Smooth muscle cell (in vitro differentiated cells): ENCODE measurements at regions not wholly inside any gene's neighbourhood (a gene's known extent, or its start where the extent isn't known, plus 50 kb on each side); places are given as distances from the start of the nearest gene placed in this dataset.
"Not testable (repeated sequence)": the region's sequence is repeated elsewhere in the genome, so short reads cannot be mapped to it uniquely, and the experiment has no call there.

ENCODE experiments used
- DNase-seq: peaks from one replicate; lab custom pipeline; 2025; ENCODE audit not compliant: unreplicated experiment; lab: John Stamatoyannopoulos, UW
- H2AFZ ChIP-seq: fragments of 200-600 bp; sonication (generic); 2 replicates; pipeline ENCODE4 v1.6.0; 2016; ENCODE audit warnings: antibody characterized with exemption, low read depth, mild to moderate bottlenecking
- H3F3A ChIP-seq: fragments of 200-600 bp; sonication (generic); 2 replicates; pipeline ENCODE4 v1.6.0; 2017; ENCODE audit warnings: antibody characterized with exemption, low read depth
- H3K27ac ChIP-seq: fragments of 200-600 bp; sonication (generic); 2 replicates; pipeline ENCODE4 v1.5.1; 2016; ENCODE audit warnings: low read depth, mild to moderate bottlenecking
- H3K27me3 ChIP-seq: fragments of 200-600 bp; sonication (generic); 2 replicates; pipeline ENCODE4 v1.6.1; 2016; ENCODE audit warnings: low read depth, mild to moderate bottlenecking
- H3K36me3 ChIP-seq: fragments of 200-600 bp; sonication (generic); 2 replicates; pipeline ENCODE4 v1.5.1; 2016; ENCODE audit warnings: low read depth
- H3K4me1 ChIP-seq: fragments of 200-600 bp; sonication (generic); 2 replicates; pipeline ENCODE4 v1.5.1; 2016; ENCODE audit warnings: low read depth
- H3K4me2 ChIP-seq: fragments of 200-600 bp; sonication (generic); 2 replicates; pipeline ENCODE4 v1.6.0; 2016; ENCODE audit warnings: mild to moderate bottlenecking
- H3K4me3 ChIP-seq: fragments of 200-600 bp; sonication (generic); 2 replicates; pipeline ENCODE4 v1.5.1; 2016; ENCODE audit warnings: mild to moderate bottlenecking
- H3K79me2 ChIP-seq: fragments of 200-600 bp; sonication (generic); 2 replicates; pipeline ENCODE4 v1.6.0; 2016; ENCODE audit warnings: low read depth, mild to moderate bottlenecking
- H3K9ac ChIP-seq: fragments of 200-600 bp; sonication (generic); 2 replicates; pipeline ENCODE4 v1.6.0; 2016; ENCODE audit warnings: low read depth
- H3K9me3 ChIP-seq: fragments of 200-600 bp; sonication (generic); replicated peaks from 2 replicates; pipeline ENCODE4 v1.5.1; 2016; ENCODE audit warnings: low read depth
- H4K20me1 ChIP-seq: fragments of 200-600 bp; sonication (generic); 2 replicates; pipeline ENCODE4 v1.6.0; 2016; ENCODE audit warnings: low read depth
- CTCF ChIP-seq: fragments of 200-600 bp; sonication (generic); IDR thresholded peaks from 2 replicates; pipeline ENCODE4 v1.5.1; 2017; ENCODE audit warnings: borderline replicate concordance, mild to moderate bottlenecking, antibody characterized with exemption; ENCODE audit not compliant: insufficient read depth, poor library complexity, severe bottlenecking
- WGBS: methylation state at CpG from one replicate; pipeline ENCODE4 v1.1.7; 2016; ENCODE audit warnings: low lambda C conversion rate; 5-methylcytosine and 5-hydroxymethylcytosine counted together

- no peak overlapping the region for H3K27ac ChIP-seq
- no peak for DNase-seq
- TF ChIP-seq CTCF: no peak
Observed at GRCh38 chr12:4190366-4191063, 83.0 kb upstream of the CCND2 start.

GRCh38 chr12:4189721-4190120, 83.8 kb upstream of the CCND2 start:
- no peak overlapping the region for H3K9ac ChIP-seq
- peaks cover 11% of the 10 kb centered on the region for H3K27me3 ChIP-seq
- H3K27ac ChIP-seq: no peak overlapping the region
- no peak overlapping the region for H3K4me3 ChIP-seq
- H2AFZ ChIP-seq: peak overlapping the region; percentile 36
- DNase-seq: no peak
- no peak for TF ChIP-seq CTCF
- H3K4me1 ChIP-seq: no peaks in the 10 kb centered on the region
- H3K36me3 ChIP-seq: no peaks in the 10 kb centered on the region
- 96% methylated on average over 12 of the region's 12 CpGs for WGBS
- no peaks in the 10 kb centered on the region for H3K9me3 ChIP-seq
- H3F3A ChIP-seq: no peaks in the 10 kb centered on the region
- H3K79me2 ChIP-seq: no peaks in the 10 kb centered on the region
- H3K4me2 ChIP-seq: no peak overlapping the region
- no peaks in the 10 kb centered on the region for H4K20me1 ChIP-seq

More at GRCh38 chr12:4190366-4191063, 83.0 kb upstream of the CCND2 start:
- Histone ChIP-seq H3K36me3 (no peaks in the 10 kb centered on the region), H3K4me2 (peak overlapping the region; percentile 15), H2AFZ (peak overlapping the region; percentile 36), H3K27me3 (peaks cover 15% of the 10 kb centered on the region), H3F3A (no peaks in the 10 kb centered on the region), H4K20me1 (no peaks in the 10 kb centered on the region), H3K9ac (no peak overlapping the region), H3K79me2 (no peaks in the 10 kb centered on the region), H3K9me3 (no peaks in the 10 kb centered on the region), H3K4me1 (no peaks in the 10 kb centered on the region), H3K4me3 (no peak overlapping the region)
- WGBS: 43% methylated on average over 5 of the region's 5 CpGs

GRCh38 chr12:4187916-4188315, 85.6 kb upstream of the CCND2 start:
- Histone ChIP-seq H3K4me3 (no peak overlapping the region), H3K36me3 (no peaks in the 10 kb centered on the region), H3K27me3 (no peaks in the 10 kb centered on the region), H3K79me2 (no peaks in the 10 kb centered on the region), H3K9ac (no peak overlapping the region), H3K4me1 (no peaks in the 10 kb centered on the region), H3K9me3 (no peaks in the 10 kb centered on the region), H4K20me1 (no peaks in the 10 kb centered on the region), H3K27ac (no peak overlapping the region), H3K4me2 (no peak overlapping the region), H2AFZ (no peak overlapping the region), H3F3A (no peaks in the 10 kb centered on the region)
- no peak for DNase-seq
- TF ChIP-seq CTCF: no peak
- WGBS: 85% methylated on average over 4 of the region's 4 CpGs

GRCh38 chr12:4187315-4187714, 86.2 kb upstream of the CCND2 start:
- H3K79me2 ChIP-seq, H3K4me3 ChIP-seq, H4K20me1 ChIP-seq, H3K9ac ChIP-seq, H3K27me3 ChIP-seq, DNase-seq, H3K4me1 ChIP-seq, H3K4me2 ChIP-seq, H2AFZ ChIP-seq, H3K36me3 ChIP-seq, H3K9me3 ChIP-seq, H3F3A ChIP-seq, H3K27ac ChIP-seq: not testable (repeated sequence)
- 57% methylated on average over 3 of the region's 3 CpGs for WGBS
